HCT116 (cell line): ENCODE measurements at regions not wholly inside any gene's neighbourhood (a gene's known extent, or its start where the extent isn't known, plus 50 kb on each side); places are given as distances from the start of the nearest gene placed in this dataset.

Experiments used
- ATAC-seq: fragments of 200-7000 bp; cut with Tn5 transposase; 2 replicates; pipeline ENCODE4 v1.9.1; 2020; ENCODE audit warnings: mild to moderate bottlenecking, moderate library complexity
- BruUV-seq: library from RNA; stranded (reverse); fragments of 400-500 nt; replicated peaks from 2 replicates; lab custom pipeline; 2021; lab: Mats Ljungman, UMichigan
- CTCF ChIA-PET: fragments of 300-600 bp; sonication (Branson Sonifier 250); formaldehyde crosslinking; loops from one replicate; lab custom pipeline; 2021; ENCODE audit warnings: antibody characterized with exemption; lab: Charles Lee
- POLR2A ChIA-PET: fragments of 300-600, 350-600 bp; sonication (Branson Sonifier 250); formaldehyde crosslinking; loops from one replicate; lab custom pipeline; 2021; ENCODE audit warnings: antibody characterized with exemption; lab: Charles Lee
- RAD21 ChIA-PET, 2 experiments: fragments of 300-600 bp; sonication (Branson Sonifier 250); formaldehyde crosslinking; loops; one replicate each; lab custom pipeline; 2023; ENCODE audit warnings: low total read pairs in 2 of 2; ENCODE audit not compliant: uncharacterized antibody in 2 of 2, unreplicated experiment in 2 of 2, low non-redundant PET in 1 of 2; lab: Charles Lee
- DNase-seq: peaks from one replicate; pipeline ENCODE4 v3.0.0-alpha.2; 2010; ENCODE audit warnings: low read depth, low spot score
- H2AFZ ChIP-seq: fragments of 200-600 bp; shearing (Covaris generic), sonication (generic); 2 replicates; pipeline ENCODE4 v1.6.1; 2017; ENCODE audit warnings: low read depth, mixed run types, mixed read lengths, antibody characterized with exemption, low read length; ENCODE audit not compliant: poor library complexity, severe bottlenecking
- H3K27ac ChIP-seq: 2 replicates; pipeline ENCODE4 v1.5.1; 2012; ENCODE audit warnings: low read depth, low read length
- H3K27me3 ChIP-seq: fragments of 200-600 bp; sonication (generic); 2 replicates; pipeline ENCODE4 v1.6.1; 2016; ENCODE audit warnings: mixed run types, low read length, mixed read lengths; ENCODE audit not compliant: insufficient read depth
- H3K36me3 ChIP-seq, 2 experiments: fragments of 200-500 bp in 1 of 2; fragments of 200-600 bp in 1 of 2; sonication (Bioruptor generic) in 1 of 2; sonication (generic) in 1 of 2; 2 replicates each; pipeline versions ENCODE4 v1.5.1 to v1.6.1; 2014 to 2016; ENCODE audit warnings: low read length in 2 of 2, inconsistent platforms in 1 of 2, mixed read lengths in 1 of 2, mixed run types in 1 of 2; ENCODE audit not compliant: insufficient read depth in 2 of 2, control insufficient read depth in 1 of 2
- H3K4me1 ChIP-seq, 2 experiments: fragments of 200-600 bp in 1 of 2; sonication (generic) in 1 of 2; 2 replicates each; pipeline versions ENCODE4 v1.5.1 to v1.6.1; 2012 to 2017; ENCODE audit warnings: low read length in 2 of 2, inconsistent platforms in 1 of 2, mild to moderate bottlenecking in 1 of 2, mixed read lengths in 1 of 2, mixed run types in 1 of 2, moderate library complexity in 1 of 2; ENCODE audit not compliant: insufficient read depth in 2 of 2, control insufficient read depth in 1 of 2
- H3K4me2 ChIP-seq: fragments of 200-600 bp; sonication (generic); 2 replicates; pipeline ENCODE4 v1.6.1; 2017; ENCODE audit warnings: mixed run types, low read length, mixed read lengths
- H3K4me3 ChIP-seq, 2 experiments: fragments of 200-600 bp in 1 of 2; sonication (generic) in 1 of 2; replicated peaks in 1 of 2; 2 replicates each; pipeline ENCODE4 v1.5.1; 2011 to 2016; ENCODE audit warnings: low read length in 2 of 2, control low read depth in 1 of 2, low read depth in 1 of 2, mild to moderate bottlenecking in 1 of 2, mixed read lengths in 1 of 2, mixed run types in 1 of 2
- H3K79me2 ChIP-seq: fragments of 200-600 bp; sonication (generic); 2 replicates; pipeline ENCODE4 v1.6.1; 2017; ENCODE audit warnings: mild to moderate bottlenecking, mixed run types, low read length, moderate library complexity, mixed read lengths; ENCODE audit not compliant: insufficient read depth
- H3K9ac ChIP-seq: fragments of 200-600 bp; sonication (generic); 2 replicates; pipeline ENCODE4 v1.6.1; 2016; ENCODE audit warnings: low read length, mixed read lengths
- H3K9me2 ChIP-seq: fragments of 200-600 bp; sonication (generic), shearing (Covaris generic); 2 replicates; pipeline ENCODE4 v1.6.1; 2017; ENCODE audit warnings: mixed run types, mild to moderate bottlenecking, moderate library complexity; ENCODE audit not compliant: insufficient read depth
- H3K9me3 ChIP-seq, 2 experiments: fragments of 200-500 bp in 1 of 2; fragments of 200-600 bp in 1 of 2; sonication (Bioruptor generic) in 1 of 2; sonication (generic) in 1 of 2; 2 replicates each; pipeline ENCODE4 v1.6.1; 2014 to 2017; ENCODE audit warnings: low read length in 2 of 2, mixed read lengths in 2 of 2, inconsistent platforms in 1 of 2, low read depth in 1 of 2, mild to moderate bottlenecking in 1 of 2, mixed run types in 1 of 2, moderate library complexity in 1 of 2; ENCODE audit not compliant: control insufficient read depth in 1 of 2, insufficient read depth in 1 of 2
- H4K20me1 ChIP-seq: fragments of 200-600 bp; sonication (generic), shearing (Covaris generic); 2 replicates; pipeline ENCODE4 v1.6.1; 2017; ENCODE audit warnings: mixed run types, mild to moderate bottlenecking, moderate library complexity; ENCODE audit not compliant: insufficient read depth
- CBX3 ChIP-seq: IDR thresholded peaks from 2 replicates; pipeline ENCODE4 v1.6.1; 2012; ENCODE audit warnings: low read depth
- CTCF ChIP-seq, 3 experiments: fragments of 200-600 bp in 1 of 3; sonication (generic) in 1 of 3; IDR thresholded peaks in 2 of 3; conservative IDR thresholded peaks in 1 of 3; 2 replicates each; pipeline ENCODE4 v1.5.1; 2012 to 2017; ENCODE audit warnings: low read depth in 2 of 3, low read length in 2 of 3, antibody characterized with exemption in 1 of 3, borderline replicate concordance in 1 of 3, control low read depth in 1 of 3, mild to moderate bottlenecking in 1 of 3, mixed read lengths in 1 of 3, mixed run types in 1 of 3, moderate library complexity in 1 of 3; ENCODE audit not compliant: insufficient read depth in 1 of 3
- EGR1 ChIP-seq: IDR thresholded peaks from 2 replicates; pipeline ENCODE4 v1.6.1; 2012; ENCODE audit warnings: low read depth
- ELF1 ChIP-seq: IDR thresholded peaks from 2 replicates; pipeline ENCODE4 v1.6.1; 2012; ENCODE audit warnings: low read depth, borderline replicate concordance
- EZH2phosphoT487 ChIP-seq: fragments of 200-600 bp; IDR thresholded peaks from 2 replicates; pipeline ENCODE4 v1.6.1; 2018; ENCODE audit warnings: antibody characterized with exemption, borderline replicate concordance
- FOSL1 ChIP-seq: IDR thresholded peaks from 2 replicates; pipeline ENCODE4 v1.6.1; 2012; ENCODE audit warnings: low read depth
- JUND ChIP-seq: IDR thresholded peaks from 2 replicates; pipeline ENCODE4 v1.6.1; 2012
- POLR2AphosphoS5 ChIP-seq: IDR thresholded peaks from 2 replicates; pipeline ENCODE4 v1.6.1; 2011; ENCODE audit warnings: mild to moderate bottlenecking, low read depth, low read length, moderate library complexity
- RAD21 ChIP-seq: IDR thresholded peaks from 2 replicates; pipeline ENCODE4 v1.6.1; 2012; ENCODE audit warnings: low read depth, mild to moderate bottlenecking
- SP1 ChIP-seq: IDR thresholded peaks from 2 replicates; pipeline ENCODE4 v1.6.1; 2012; ENCODE audit warnings: low read depth
- TCF7L2 ChIP-seq: IDR thresholded peaks from 2 replicates; pipeline ENCODE4 v1.7.0; 2011; ENCODE audit warnings: borderline replicate concordance, inconsistent platforms; ENCODE audit not compliant: insufficient read depth, insufficient read length; ENCODE audit errors: extremely low read depth
- ZFX ChIP-seq: fragments of 450-650 bp; IDR thresholded peaks from 2 replicates; pipeline ENCODE4 v1.6.1; 2017
- intact Hi-C: fragments of 100-400 bp; cut with micrococcal nuclease; formaldehyde crosslinking; loops from 2 replicates; pipeline ENCODE4 v1.10.0; 2022
- TF ChIP-seq, protein P1 (sequence below): IDR thresholded peaks from 2 replicates; pipeline ENCODE4 v1.6.1; 2012; ENCODE audit warnings: low read depth
- TF ChIP-seq, protein P2 (sequence below): IDR thresholded peaks from 2 replicates; pipeline ENCODE4 v1.6.1; 2012
- TF ChIP-seq, protein P3 (sequence below): IDR thresholded peaks from 2 replicates; pipeline ENCODE4 v1.6.1; 2012

DNA sequence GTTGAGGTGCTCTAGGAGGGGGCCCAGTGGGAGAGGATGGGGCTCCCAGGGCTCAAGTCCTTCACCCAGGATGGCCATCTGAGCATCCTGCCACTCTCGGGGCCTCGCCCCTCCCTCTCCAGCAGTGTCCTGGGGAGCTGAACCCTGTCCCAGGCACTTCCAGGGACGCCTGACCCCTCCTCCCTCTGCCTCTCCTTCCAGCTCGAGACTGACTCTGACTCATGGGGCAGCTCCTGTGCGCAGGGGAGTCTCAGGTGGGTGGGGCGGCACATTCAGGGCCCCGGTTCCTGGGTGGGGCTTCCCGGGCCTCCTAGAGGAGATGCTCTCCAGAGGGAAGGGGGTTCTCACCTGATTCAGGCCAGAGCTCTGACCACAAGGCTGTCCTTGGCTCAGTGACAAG lies 77.1 kb upstream of the IGLL5 start:
- Histone ChIP-seq H3K4me2 (no peak overlapping the region), H3K27ac (no peak overlapping the region), H3K9me2 (no peaks in the 10 kb centered on the region), H3K79me2 (no peaks in the 10 kb centered on the region), H2AFZ (no peak overlapping the region), H3K36me3 (no peaks in the 10 kb centered on the region), H3K4me1 (no peaks in the 10 kb centered on the region), H3K9ac (no peak overlapping the region), H3K4me3 (no peak overlapping the region), H4K20me1 (no peaks in the 10 kb centered on the region), H3K9me3 (no peaks in the 10 kb centered on the region)
- intact Hi-C loops, result loop anchor here (2.0 kb wide), 2 partner anchors 74 to 144 kb away; no protein-coding TSS in a partner anchor
- ChIA-PET CTCF (interaction anchor here (0.7 to 4.5 kb wide), 20 partner anchors 8 to 223 kb away, joined by 3 to 55 read pairs (median 6); no protein-coding TSS in a partner anchor), RAD21 (interaction anchor here (1.5 to 1.8 kb wide), 3 partner anchors 22 to 74 kb away, joined by 4 to 13 read pairs (median 8); no protein-coding TSS in a partner anchor), POLR2A (no interaction called here)
- BruUV-seq, result no TSS peak
- DNase-seq (no peak), ATAC-seq (no peak; the same call in 1 of the 2 replicates)
- TF ChIP-seq SP1 (no peak), ZFX (no peak), FOSL1 (no peak), JUND (no peak), RAD21 (no peak), ELF1 (no peak), EZH2phosphoT487 (no peak), POLR2AphosphoS5 (no peak), EGR1 (no peak), TCF7L2 (no peak), CBX3 (no peak), CTCF (IDR thresholded peaks at IDR 0.05 in 2 of 3, conservative IDR thresholded peaks at IDR 0.05 in 1 of 3; ENCODE audit: borderline replicate concordance in 1 of 3, insufficient read depth in 1 of 3, low read depth in 2 of 3, low read length in 2 of 3) (no peak)
- TF ChIP-seq, protein P1, sequence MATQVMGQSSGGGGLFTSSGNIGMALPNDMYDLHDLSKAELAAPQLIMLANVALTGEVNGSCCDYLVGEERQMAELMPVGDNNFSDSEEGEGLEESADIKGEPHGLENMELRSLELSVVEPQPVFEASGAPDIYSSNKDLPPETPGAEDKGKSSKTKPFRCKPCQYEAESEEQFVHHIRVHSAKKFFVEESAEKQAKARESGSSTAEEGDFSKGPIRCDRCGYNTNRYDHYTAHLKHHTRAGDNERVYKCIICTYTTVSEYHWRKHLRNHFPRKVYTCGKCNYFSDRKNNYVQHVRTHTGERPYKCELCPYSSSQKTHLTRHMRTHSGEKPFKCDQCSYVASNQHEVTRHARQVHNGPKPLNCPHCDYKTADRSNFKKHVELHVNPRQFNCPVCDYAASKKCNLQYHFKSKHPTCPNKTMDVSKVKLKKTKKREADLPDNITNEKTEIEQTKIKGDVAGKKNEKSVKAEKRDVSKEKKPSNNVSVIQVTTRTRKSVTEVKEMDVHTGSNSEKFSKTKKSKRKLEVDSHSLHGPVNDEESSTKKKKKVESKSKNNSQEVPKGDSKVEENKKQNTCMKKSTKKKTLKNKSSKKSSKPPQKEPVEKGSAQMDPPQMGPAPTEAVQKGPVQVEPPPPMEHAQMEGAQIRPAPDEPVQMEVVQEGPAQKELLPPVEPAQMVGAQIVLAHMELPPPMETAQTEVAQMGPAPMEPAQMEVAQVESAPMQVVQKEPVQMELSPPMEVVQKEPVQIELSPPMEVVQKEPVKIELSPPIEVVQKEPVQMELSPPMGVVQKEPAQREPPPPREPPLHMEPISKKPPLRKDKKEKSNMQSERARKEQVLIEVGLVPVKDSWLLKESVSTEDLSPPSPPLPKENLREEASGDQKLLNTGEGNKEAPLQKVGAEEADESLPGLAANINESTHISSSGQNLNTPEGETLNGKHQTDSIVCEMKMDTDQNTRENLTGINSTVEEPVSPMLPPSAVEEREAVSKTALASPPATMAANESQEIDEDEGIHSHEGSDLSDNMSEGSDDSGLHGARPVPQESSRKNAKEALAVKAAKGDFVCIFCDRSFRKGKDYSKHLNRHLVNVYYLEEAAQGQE, result no peak
- TF ChIP-seq, protein P2, sequence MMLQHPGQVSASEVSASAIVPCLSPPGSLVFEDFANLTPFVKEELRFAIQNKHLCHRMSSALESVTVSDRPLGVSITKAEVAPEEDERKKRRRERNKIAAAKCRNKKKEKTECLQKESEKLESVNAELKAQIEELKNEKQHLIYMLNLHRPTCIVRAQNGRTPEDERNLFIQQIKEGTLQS, result no peak
- TF ChIP-seq, protein P3, sequence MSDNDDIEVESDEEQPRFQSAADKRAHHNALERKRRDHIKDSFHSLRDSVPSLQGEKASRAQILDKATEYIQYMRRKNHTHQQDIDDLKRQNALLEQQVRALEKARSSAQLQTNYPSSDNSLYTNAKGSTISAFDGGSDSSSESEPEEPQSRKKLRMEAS, result no peak
- TF ChIP-seq, all 23 proteins: peak for 0
- H3K27me3 ChIP-seq, result no peaks in the 10 kb centered on the region
